ENCODE measurements at regions not wholly inside any gene's neighbourhood (a gene's known extent, or its start where the extent isn't known, plus 50 kb on each side); places are given as distances from the start of the nearest gene placed in this dataset.

DNA sequence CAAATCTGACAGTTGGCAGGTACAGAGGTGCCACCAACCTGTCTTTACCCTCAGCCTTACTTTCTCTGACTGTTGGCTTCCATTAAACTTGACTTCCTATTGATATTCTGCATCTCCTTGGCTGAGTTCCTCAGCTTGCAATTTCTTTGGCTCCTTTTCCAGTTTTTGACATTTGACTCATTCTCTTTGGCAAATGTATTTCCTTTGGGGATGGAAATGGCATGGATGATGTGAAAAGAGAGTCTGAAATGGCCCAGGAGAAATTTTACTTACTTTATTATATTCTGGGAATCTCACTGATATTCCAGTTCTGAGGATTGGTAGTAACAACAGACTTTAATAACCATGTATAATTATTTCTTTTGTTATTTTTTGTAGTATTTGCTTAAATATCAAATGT is 255.2 kb downstream of the CD109 start:
- DNase-seq (ENCODE audit: low read depth), result no peak
- no peak overlapping the region for H3K4me3 ChIP-seq (ENCODE audit: low read depth, low read length)
- no peak for TF ChIP-seq CTCF (conservative IDR thresholded peaks at IDR 0.05; ENCODE audit: low read depth, low read length)

GRCh38 chr6:73943930-73944652 is 248.1 kb downstream of the CD109 start:
- no peak overlapping the region for H3K4me3 ChIP-seq (ENCODE audit: low read depth, low read length)
- TF ChIP-seq CTCF (conservative IDR thresholded peaks at IDR 0.05; ENCODE audit: low read depth, low read length), result no peak
- no peak for DNase-seq (ENCODE audit: low read depth)

- DNase-seq (ENCODE audit: low read depth), result no peak
- TF ChIP-seq CTCF (conservative IDR thresholded peaks at IDR 0.05; ENCODE audit: low read depth, low read length), result no peak
- no peak overlapping the region for H3K4me3 ChIP-seq (ENCODE audit: low read depth, low read length)
Measured at GRCh38 chr6:73943411-73943810, 247.4 kb downstream of the CD109 start.

DNA sequence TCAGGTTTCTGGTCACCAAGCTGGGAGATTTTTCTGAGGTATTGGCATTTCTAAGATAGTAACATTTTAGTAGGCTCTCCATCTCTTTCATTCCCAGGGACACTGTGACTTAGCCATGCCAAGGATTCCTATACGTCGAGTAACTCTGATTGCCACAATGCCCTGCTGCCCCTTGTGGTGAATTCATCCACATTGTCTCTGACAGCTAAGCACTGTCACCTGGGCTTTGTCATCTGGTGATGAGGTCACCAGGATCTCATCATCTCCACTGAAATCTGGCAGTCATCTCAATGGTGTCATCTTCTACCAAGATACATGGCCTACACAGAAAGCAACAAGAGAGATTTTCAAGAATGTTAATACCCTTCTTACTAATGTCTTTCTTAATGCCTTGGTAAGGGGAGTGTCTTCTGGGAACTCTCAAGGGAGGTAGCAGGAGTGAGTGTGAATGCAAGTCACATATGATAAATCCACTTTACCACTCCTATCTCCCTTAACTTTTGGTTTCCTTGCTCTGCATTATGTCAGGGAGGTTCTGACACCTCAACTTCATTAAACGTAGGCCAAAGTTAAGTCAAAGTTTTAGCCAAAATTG is 246.7 kb downstream of the CD109 start:
- H3K4me3 ChIP-seq (ENCODE audit: low read depth, low read length), result no peak overlapping the region
- TF ChIP-seq CTCF (conservative IDR thresholded peaks at IDR 0.05; ENCODE audit: low read depth, low read length), result peak; percentile 18
- DNase-seq (ENCODE audit: low read depth), result peak; percentile 1

DNA sequence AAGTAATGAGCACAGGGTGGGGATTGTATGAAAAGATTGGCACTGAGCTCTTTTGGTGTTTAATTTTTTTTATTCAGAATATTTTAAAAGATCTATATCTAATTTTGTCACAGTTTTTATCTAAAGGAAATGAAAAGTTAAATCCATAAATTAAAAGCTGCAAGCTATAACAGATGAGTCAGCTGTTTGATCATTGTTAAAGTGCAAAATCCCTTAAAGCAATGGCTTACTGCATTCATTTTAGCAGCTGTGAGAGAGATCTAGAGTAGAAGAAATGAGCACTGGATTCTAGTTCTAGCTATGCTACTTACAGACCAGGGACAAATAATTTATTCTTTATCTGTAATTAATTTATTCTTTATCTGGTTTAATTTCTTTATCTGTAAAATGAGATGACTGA is 245.9 kb downstream of the CD109 start:
- TF ChIP-seq CTCF (conservative IDR thresholded peaks at IDR 0.05; ENCODE audit: low read depth, low read length), result no peak
- H3K4me3 ChIP-seq (ENCODE audit: low read depth, low read length), result no peak overlapping the region
- no peak for DNase-seq (ENCODE audit: low read depth)

GRCh38 chr6:73937805-73938204 is 241.8 kb downstream of the CD109 start:
- no peak for TF ChIP-seq CTCF (conservative IDR thresholded peaks at IDR 0.05; ENCODE audit: low read depth, low read length)
- DNase-seq (ENCODE audit: low read depth), result no peak
- H3K4me3 ChIP-seq (ENCODE audit: low read depth, low read length), result no peak overlapping the region

DNA sequence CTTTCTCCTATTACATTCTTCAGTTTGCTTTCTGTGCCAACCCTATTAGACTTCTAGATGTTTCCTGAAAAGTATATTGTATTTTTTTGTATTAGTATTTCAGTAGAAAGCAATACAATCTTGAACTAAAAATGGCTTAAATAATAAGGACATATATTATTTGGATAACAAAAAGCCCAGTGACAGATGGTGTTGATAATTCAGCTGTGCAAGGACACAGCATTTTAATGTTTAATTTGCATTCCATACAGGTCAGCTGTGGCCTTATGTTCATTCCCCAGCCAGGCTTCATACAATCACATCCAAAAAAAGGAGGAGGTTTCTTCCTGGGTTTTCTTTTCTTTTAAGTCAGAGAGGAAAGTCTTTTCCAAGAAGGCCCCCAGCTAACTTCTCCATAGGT is 236.9 kb downstream of the CD109 start:
- H3K4me3 ChIP-seq (ENCODE audit: low read depth, low read length), result no peak overlapping the region
- TF ChIP-seq CTCF (conservative IDR thresholded peaks at IDR 0.05; ENCODE audit: low read depth, low read length), result no peak
- no peak for DNase-seq (ENCODE audit: low read depth)
